GM19395 (cell line): ENCODE measurements at regions not wholly inside any gene's neighbourhood (a gene's known extent, or its start where the extent isn't known, plus 50 kb on each side); places are given as distances from the start of the nearest gene placed in this dataset.
"Not testable (repeated sequence)": the region's sequence is repeated elsewhere in the genome, so short reads cannot be mapped to it uniquely, and the experiment has no call there.

Experiments used
- ATAC-seq: cut with Tn5 transposase; IDR thresholded peaks from one replicate; pipeline ENCODE4 v1.9.1; 2021; ENCODE audit warnings: mild to moderate bottlenecking, moderate library complexity; ENCODE audit not compliant: unreplicated experiment

- no peak for ATAC-seq
Measured at GRCh38 chr12:68422956-68423574, 90.9 kb upstream of the MDM1 start.

- no peak for ATAC-seq
Measured at GRCh38 chr12:68425998-68426397, 93.8 kb upstream of the MDM1 start.

- ATAC-seq = no peak
Measured at GRCh38 chr12:68428211-68428610, 96.0 kb upstream of the MDM1 start.

GRCh38 chr12:68428724-68429501 lies 96.8 kb upstream of the MDM1 start:
- no peak for ATAC-seq

- no peak for ATAC-seq
Measured at GRCh38 chr12:68429696-68430095, 97.5 kb upstream of the MDM1 start.

- ATAC-seq = no peak
Measured at GRCh38 chr12:68431786-68432185, 99.6 kb upstream of the MDM1 start.

- ATAC-seq = no peak
Measured at GRCh38 chr12:68432622-68433021, 100.5 kb upstream of the MDM1 start.

- no peak for ATAC-seq
Measured at GRCh38 chr12:68434391-68435298, 102.5 kb upstream of the MDM1 start.

GRCh38 chr12:68435299-68435637 lies 103.1 kb upstream of the MDM1 start:
- no peak for ATAC-seq

- ATAC-seq = no peak
Measured at GRCh38 chr12:68435816-68436215, 103.7 kb upstream of the MDM1 start.

GRCh38 chr12:68438601-68439000 lies 106.4 kb upstream of the MDM1 start:
- ATAC-seq = no peak

GRCh38 chr12:68439368-68440045 lies 107.3 kb upstream of the MDM1 start:
- no peak for ATAC-seq

- ATAC-seq = no peak
Measured at GRCh38 chr12:68440068-68440581, 108.0 kb upstream of the MDM1 start.

GRCh38 chr12:68441167-68441566 lies 109.0 kb upstream of the MDM1 start:
- ATAC-seq = no peak

GRCh38 chr12:68442353-68442972 lies 110.3 kb upstream of the MDM1 start:
- not testable (repeated sequence) for ATAC-seq

- ATAC-seq = not testable (repeated sequence)
Measured at GRCh38 chr12:68443695-68444094, 111.5 kb upstream of the MDM1 start.

- ATAC-seq = no peak
Measured at GRCh38 chr12:68445824-68446223, 113.7 kb upstream of the MDM1 start.

- no peak for ATAC-seq
Measured at GRCh38 chr12:68446384-68446783, 114.2 kb upstream of the MDM1 start.

- no peak for ATAC-seq
Measured at GRCh38 chr12:68446901-68447796, 115.0 kb upstream of the MDM1 start.
